ENCODE measurements at regions not wholly inside any gene's neighbourhood (a gene's known extent, or its start where the extent isn't known, plus 50 kb on each side); places are given as distances from the start of the nearest gene placed in this dataset.
A peak's percentile ranks its signal among the peaks of the same experiment; 100 is the strongest.

- H3K27me3 Mint-ChIP-seq = no peaks in the 10 kb centered on the region
- ATAC-seq (no peak), DNase-seq (no peak)
- H3K9me3 Mint-ChIP-seq = no peaks in the 10 kb centered on the region
- no peak overlapping the region for H3K27ac Mint-ChIP-seq
- no peak overlapping the region for H3K4me3 Mint-ChIP-seq
- H3K36me3 Mint-ChIP-seq (ENCODE audit: low read depth) = no peaks in the 10 kb centered on the region
- H3K4me1 Mint-ChIP-seq = peaks cover 4% of the 10 kb centered on the region
These were observed 100.2 kb upstream of the JADE1 start for GRCh38 chr4:128709268-128709667.

- H3K27me3 Mint-ChIP-seq = no peaks in the 10 kb centered on the region
- H3K9me3 Mint-ChIP-seq = no peaks in the 10 kb centered on the region
- H3K4me3 Mint-ChIP-seq = no peak overlapping the region
- no peak for ATAC-seq
- H3K4me1 Mint-ChIP-seq = peaks cover 4% of the 10 kb centered on the region
- no peaks in the 10 kb centered on the region for H3K36me3 Mint-ChIP-seq (ENCODE audit: low read depth)
- DNase-seq = no peak
- H3K27ac Mint-ChIP-seq = no peak overlapping the region
These were observed 101.6 kb upstream of the JADE1 start for GRCh38 chr4:128707864-128708263.

GRCh38 chr4:128703948-128704347 is 105.6 kb upstream of the JADE1 start:
- Mint-ChIP-seq H3K27ac (no peak overlapping the region), H3K9me3 (no peaks in the 10 kb centered on the region), H3K36me3 (ENCODE audit: low read depth) (no peaks in the 10 kb centered on the region), H3K4me3 (no peak overlapping the region), H3K4me1 (no peaks in the 10 kb centered on the region), H3K27me3 (no peaks in the 10 kb centered on the region)
- ATAC-seq (no peak), DNase-seq (no peak)

GRCh38 chr4:128700659-128701350 is 108.7 kb upstream of the JADE1 start:
- no peak for ATAC-seq
- Mint-ChIP-seq H3K4me3 (no peak overlapping the region), H3K9me3 (no peaks in the 10 kb centered on the region), H3K27ac (no peak overlapping the region), H3K4me1 (no peaks in the 10 kb centered on the region), H3K36me3 (ENCODE audit: low read depth) (no peaks in the 10 kb centered on the region), H3K27me3 (no peaks in the 10 kb centered on the region)
- DNase-seq = no peak

- H3K36me3 Mint-ChIP-seq (ENCODE audit: low read depth) = no peaks in the 10 kb centered on the region
- H3K4me1 Mint-ChIP-seq = no peaks in the 10 kb centered on the region
- no peaks in the 10 kb centered on the region for H3K27me3 Mint-ChIP-seq
- ATAC-seq = no peak
- H3K4me3 Mint-ChIP-seq = no peak overlapping the region
- H3K9me3 Mint-ChIP-seq = no peaks in the 10 kb centered on the region
- DNase-seq = no peak
- no peak overlapping the region for H3K27ac Mint-ChIP-seq
These were observed 111.1 kb upstream of the JADE1 start for GRCh38 chr4:128698386-128698785.

GRCh38 chr4:128697323-128697722 is 112.2 kb upstream of the JADE1 start:
- H3K27me3 Mint-ChIP-seq = no peaks in the 10 kb centered on the region
- H3K4me1 Mint-ChIP-seq = no peaks in the 10 kb centered on the region
- H3K9me3 Mint-ChIP-seq = no peaks in the 10 kb centered on the region
- DNase-seq (no peak), ATAC-seq (no peak)
- no peak overlapping the region for H3K4me3 Mint-ChIP-seq
- H3K36me3 Mint-ChIP-seq (ENCODE audit: low read depth) = no peaks in the 10 kb centered on the region
- H3K27ac Mint-ChIP-seq = no peak overlapping the region

- Mint-ChIP-seq H3K4me1 (no peaks in the 10 kb centered on the region), H3K36me3 (ENCODE audit: low read depth) (no peaks in the 10 kb centered on the region), H3K4me3 (no peak overlapping the region), H3K27me3 (peaks cover 11% of the 10 kb centered on the region), H3K27ac (no peak overlapping the region), H3K9me3 (no peaks in the 10 kb centered on the region)
- ATAC-seq = no peak
- no peak for DNase-seq
These were observed 119.5 kb upstream of the JADE1 start for GRCh38 chr4:128690011-128690410.

GRCh38 chr4:128688846-128689437 is 120.6 kb upstream of the JADE1 start:
- Mint-ChIP-seq H3K27ac (no peak overlapping the region), H3K4me1 (no peaks in the 10 kb centered on the region), H3K4me3 (no peak overlapping the region), H3K36me3 (ENCODE audit: low read depth) (no peaks in the 10 kb centered on the region), H3K9me3 (no peaks in the 10 kb centered on the region), H3K27me3 (peaks cover 11% of the 10 kb centered on the region)
- DNase-seq = no peak
- no peak for ATAC-seq

- H3K27me3 Mint-ChIP-seq = peaks cover 11% of the 10 kb centered on the region
- ATAC-seq = no peak
- H3K4me3 Mint-ChIP-seq = no peak overlapping the region
- DNase-seq = no peak
- no peaks in the 10 kb centered on the region for H3K4me1 Mint-ChIP-seq
- H3K9me3 Mint-ChIP-seq = no peaks in the 10 kb centered on the region
- no peak overlapping the region for H3K27ac Mint-ChIP-seq
- H3K36me3 Mint-ChIP-seq (ENCODE audit: low read depth) = no peaks in the 10 kb centered on the region
These were observed 121.3 kb upstream of the JADE1 start for GRCh38 chr4:128688033-128688721.

- H3K4me1 Mint-ChIP-seq = no peaks in the 10 kb centered on the region
- no peaks in the 10 kb centered on the region for H3K36me3 Mint-ChIP-seq (ENCODE audit: low read depth)
- peaks cover 11% of the 10 kb centered on the region for H3K27me3 Mint-ChIP-seq
- DNase-seq = no peak
- no peak overlapping the region for H3K27ac Mint-ChIP-seq
- peak; percentile 28 for ATAC-seq
- no peaks in the 10 kb centered on the region for H3K9me3 Mint-ChIP-seq
- H3K4me3 Mint-ChIP-seq = no peak overlapping the region
These were observed 122.7 kb upstream of the JADE1 start for GRCh38 chr4:128686810-128687209.

- H3K9me3 Mint-ChIP-seq = no peaks in the 10 kb centered on the region
- no peak overlapping the region for H3K4me3 Mint-ChIP-seq
- H3K36me3 Mint-ChIP-seq (ENCODE audit: low read depth) = no peaks in the 10 kb centered on the region
- DNase-seq (no peak), ATAC-seq (no peak)
- H3K27me3 Mint-ChIP-seq = peaks cover 9% of the 10 kb centered on the region
- H3K4me1 Mint-ChIP-seq = no peaks in the 10 kb centered on the region
- no peak overlapping the region for H3K27ac Mint-ChIP-seq
These were observed 123.5 kb upstream of the JADE1 start for GRCh38 chr4:128686032-128686465.

- DNase-seq (no peak), ATAC-seq (no peak)
- Mint-ChIP-seq H3K4me1 (no peaks in the 10 kb centered on the region), H3K27me3 (peaks cover 9% of the 10 kb centered on the region), H3K36me3 (ENCODE audit: low read depth) (no peaks in the 10 kb centered on the region), H3K9me3 (no peaks in the 10 kb centered on the region), H3K27ac (no peak overlapping the region), H3K4me3 (no peak overlapping the region)
These were observed 125.5 kb upstream of the JADE1 start for GRCh38 chr4:128684016-128684415.

- Mint-ChIP-seq H3K27me3 (peaks cover 11% of the 10 kb centered on the region), H3K4me1 (no peaks in the 10 kb centered on the region)
These were observed 126.4 kb upstream of the JADE1 start for GRCh38 chr4:128682942-128683666.

GRCh38 chr4:128676095-128676494 is 133.4 kb upstream of the JADE1 start:
- Mint-ChIP-seq H3K4me3 (no peak overlapping the region), H3K27ac (no peak overlapping the region), H3K4me1 (no peaks in the 10 kb centered on the region), H3K9me3 (no peaks in the 10 kb centered on the region), H3K36me3 (ENCODE audit: low read depth) (no peaks in the 10 kb centered on the region), H3K27me3 (peaks cover 6% of the 10 kb centered on the region)
- ATAC-seq (no peak), DNase-seq (no peak)

More at GRCh38 chr4:128682942-128683666, 126.4 kb upstream of the JADE1 start:
- no peaks in the 10 kb centered on the region for H3K36me3 Mint-ChIP-seq (ENCODE audit: low read depth)
- H3K9me3 Mint-ChIP-seq = no peaks in the 10 kb centered on the region
- no peak overlapping the region for H3K27ac Mint-ChIP-seq
- no peak overlapping the region for H3K4me3 Mint-ChIP-seq
- no peak for DNase-seq
- no peak for ATAC-seq

GRCh38 chr4:128675083-128675482 is 134.4 kb upstream of the JADE1 start:
- no peak overlapping the region for H3K4me3 Mint-ChIP-seq
- no peaks in the 10 kb centered on the region for H3K9me3 Mint-ChIP-seq
- H3K4me1 Mint-ChIP-seq = no peaks in the 10 kb centered on the region
- no peak for ATAC-seq
- no peak overlapping the region for H3K27ac Mint-ChIP-seq
- DNase-seq = no peak
- peaks cover 8% of the 10 kb centered on the region for H3K27me3 Mint-ChIP-seq
- no peaks in the 10 kb centered on the region for H3K36me3 Mint-ChIP-seq (ENCODE audit: low read depth)

All from activated naive CD8-positive, alpha-beta T cell treated with anti-CD3 and anti-CD28 coated beads, Interleukin-2, amount 50 U/mL, for 24 hours (primary cell).